ENCODE measurements at regions not wholly inside any gene's neighbourhood (a gene's known extent, or its start where the extent isn't known, plus 50 kb on each side); places are given as distances from the start of the nearest gene placed in this dataset.

DNA sequence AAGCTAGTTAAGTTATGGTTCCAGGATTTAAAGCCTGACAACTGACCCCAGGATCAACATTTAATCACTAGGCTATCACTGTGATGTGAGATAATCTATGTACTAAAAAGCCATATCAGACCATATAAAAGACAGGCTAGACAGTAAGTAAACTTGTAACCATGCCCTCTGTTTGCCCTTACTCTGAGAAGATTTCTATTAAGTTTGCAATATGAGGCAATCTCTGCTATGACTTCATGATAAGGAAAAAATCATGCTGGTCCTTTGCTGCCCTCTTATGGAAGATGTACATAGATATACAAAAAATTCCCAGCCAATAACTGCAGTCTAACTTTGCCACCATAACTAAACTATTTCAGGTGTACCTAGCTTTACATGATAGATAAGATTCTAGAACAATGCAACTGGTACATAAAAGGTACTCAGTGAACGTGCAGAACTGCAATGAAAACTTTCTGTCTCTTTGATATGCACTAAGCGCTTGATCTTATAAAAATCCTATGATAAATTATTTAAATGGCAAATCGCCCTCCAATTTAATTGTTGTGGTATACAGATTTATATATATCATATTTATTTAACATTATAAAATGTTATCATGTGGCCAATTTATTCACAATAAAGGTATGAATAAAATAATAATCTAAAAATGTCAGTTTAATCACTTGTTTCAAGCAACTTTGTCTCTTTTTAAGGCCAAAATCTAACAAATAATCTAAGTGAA is 70.5 kb downstream of the FAM217A start:
- DNase-seq, result no peak

DNA sequence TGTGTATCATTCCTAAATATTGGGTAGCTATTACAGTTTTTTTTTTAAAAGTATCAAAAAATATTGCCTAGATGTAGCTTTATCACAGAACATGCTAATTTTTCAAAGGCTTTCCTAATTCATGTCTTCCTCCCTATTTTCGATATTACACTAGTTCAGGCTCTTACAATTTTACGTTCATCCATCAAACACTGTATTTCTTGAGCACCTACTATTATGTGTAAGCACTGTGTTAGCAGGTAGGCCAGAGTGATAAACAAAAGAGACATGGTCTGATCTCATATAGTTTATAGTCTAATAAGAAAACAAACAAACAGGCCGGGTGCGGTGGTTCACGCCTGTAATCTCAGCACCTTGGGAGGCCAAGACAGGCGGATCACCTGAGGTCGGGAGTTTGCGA is 69.5 kb downstream of the FAM217A start:
- DNase-seq, result no peak

GRCh38 chr6:4010048-4010447 is 68.9 kb downstream of the FAM217A start:
- no peak for DNase-seq

- DNase-seq, result no peak
Observed at GRCh38 chr6:4010689-4011090, 68.2 kb downstream of the FAM217A start.

DNA sequence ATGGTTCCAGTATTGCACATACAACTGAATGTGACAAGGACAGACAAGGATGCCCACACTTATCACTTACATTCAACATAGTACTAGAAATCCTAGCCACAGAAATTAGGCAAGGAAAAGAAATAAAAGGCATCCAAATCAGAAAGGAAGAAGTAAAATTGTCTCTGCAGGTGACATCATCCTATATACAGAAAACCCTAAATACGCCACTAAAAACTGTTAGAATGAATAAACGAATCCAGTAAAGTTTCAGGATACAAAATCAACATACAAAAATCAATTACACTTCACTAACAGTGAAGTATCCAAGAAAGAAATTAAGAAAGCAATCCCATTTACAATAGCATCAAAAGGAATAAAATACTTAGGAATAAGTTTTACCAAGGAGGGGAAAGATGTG is 66.1 kb downstream of the FAM217A start:
- no peak for DNase-seq

- no peak for DNase-seq
Observed at GRCh38 chr6:4017058-4017739, 61.7 kb downstream of the FAM217A start.

GRCh38 chr6:4017834-4018170 is 61.1 kb downstream of the FAM217A start:
- DNase-seq, result no peak

- peak; percentile 75 for DNase-seq
Observed at GRCh38 chr6:4018171-4018923, 60.6 kb downstream of the FAM217A start.
